Immature natural killer cell (primary cell): ENCODE measurements at regions not wholly inside any gene's neighbourhood (a gene's known extent, or its start where the extent isn't known, plus 50 kb on each side); places are given as distances from the start of the nearest gene placed in this dataset.
"Not testable (repeated sequence)": the region's sequence is repeated elsewhere in the genome, so short reads cannot be mapped to it uniquely, and the experiment has no call there.

Source experiments
- DNase-seq, 3 donors: peaks; one replicate each; pipeline ENCODE4 v3.0.0; 2022; ENCODE audit warnings: mixed read lengths in 1 of 3
- H3K27ac Mint-ChIP-seq, 6 donors: one replicate each; pipeline ENCODE4 v1.8.0; 2020; ENCODE audit warnings: mixed read lengths in 6 of 6, mild to moderate bottlenecking in 5 of 6, inconsistent platforms in 4 of 6, moderate library complexity in 3 of 6
- H3K27me3 Mint-ChIP-seq, 3 donors: one replicate each; pipeline ENCODE4 v1.8.0; 2020 to 2021; ENCODE audit warnings: low read depth in 3 of 3, mild to moderate bottlenecking in 3 of 3, mixed read lengths in 3 of 3, moderate library complexity in 3 of 3, inconsistent platforms in 1 of 3
- H3K36me3 Mint-ChIP-seq, 3 donors: one replicate each; pipeline ENCODE4 v1.8.0; 2020; ENCODE audit warnings: mixed read lengths in 3 of 3, inconsistent platforms in 2 of 3, mild to moderate bottlenecking in 2 of 3
- H3K4me1 Mint-ChIP-seq, 2 donors: one replicate each; pipeline ENCODE4 v1.8.0; 2020; ENCODE audit warnings: inconsistent platforms in 2 of 2, mild to moderate bottlenecking in 2 of 2, mixed read lengths in 2 of 2, moderate library complexity in 1 of 2
- H3K4me3 Mint-ChIP-seq, 5 donors: one replicate each; pipeline ENCODE4 v1.8.0; 2020; ENCODE audit warnings: mild to moderate bottlenecking in 5 of 5, mixed read lengths in 5 of 5, inconsistent platforms in 3 of 5, moderate library complexity in 3 of 5
- H3K9me3 Mint-ChIP-seq, 6 donors: one replicate each; pipeline ENCODE4 v1.8.0; 2020; ENCODE audit warnings: mild to moderate bottlenecking in 6 of 6, mixed read lengths in 6 of 6, inconsistent platforms in 4 of 6, moderate library complexity in 3 of 6

GRCh38 chr21:32956061-32956656 is 69.6 kb upstream of the OLIG2 start:
- H3K4me1 Mint-ChIP-seq, result peaks cover 12 to 27% of the 10 kb centered on the region in 2 donors
- no peaks in the 10 kb centered on the region for H3K9me3 Mint-ChIP-seq
- peaks cover 3 to 6% (median 3%) of the 10 kb centered on the region in 3 donors for H3K27me3 Mint-ChIP-seq
- peaks cover 0 to 10% (median 4%) of the 10 kb centered on the region in 3 donors for H3K36me3 Mint-ChIP-seq
- H3K4me3 Mint-ChIP-seq, result no peak overlapping the region
- H3K27ac Mint-ChIP-seq, result no peak overlapping the region
- no peak for DNase-seq

GRCh38 chr21:32957545-32957944 is 68.2 kb upstream of the OLIG2 start:
- Mint-ChIP-seq H3K4me1 (peaks cover 12 to 27% of the 10 kb centered on the region in 2 donors), H3K9me3 (no peaks in the 10 kb centered on the region), H3K4me3 (no peak overlapping the region), H3K36me3 (peaks cover 0 to 12% (median 5%) of the 10 kb centered on the region in 3 donors), H3K27me3 (peaks cover 4 to 5% (median 5%) of the 10 kb centered on the region in 3 donors), H3K27ac (no peak overlapping the region)
- DNase-seq, result no peak

- Mint-ChIP-seq H3K27me3 (peaks cover 3 to 5% (median 4%) of the 10 kb centered on the region in 3 donors), H3K4me1 (peaks cover 12 to 27% of the 10 kb centered on the region in 2 donors), H3K9me3 (no peaks in the 10 kb centered on the region), H3K27ac (no peak overlapping the region), H3K4me3 (no peak overlapping the region), H3K36me3 (peaks cover 0 to 12% (median 5%) of the 10 kb centered on the region in 3 donors)
- DNase-seq, result no peak
Measured at GRCh38 chr21:32958288-32959002, 67.3 kb upstream of the OLIG2 start.

GRCh38 chr21:32962268-32962667 is 63.5 kb upstream of the OLIG2 start:
- no peak overlapping the region for H3K4me3 Mint-ChIP-seq
- peaks cover 0 to 5% (median 5%) of the 10 kb centered on the region in 3 donors for H3K36me3 Mint-ChIP-seq
- H3K9me3 Mint-ChIP-seq, result peaks cover 0 to 3% (median 0%) of the 10 kb centered on the region in 6 donors
- DNase-seq, result no peak
- H3K27me3 Mint-ChIP-seq, result peaks cover 3 to 7% (median 4%) of the 10 kb centered on the region in 3 donors
- H3K27ac Mint-ChIP-seq, result no peak overlapping the region
- H3K4me1 Mint-ChIP-seq, result peaks cover 28 to 42% of the 10 kb centered on the region in 2 donors

GRCh38 chr21:32965129-32965680 is 60.5 kb upstream of the OLIG2 start:
- peaks cover 0 to 3% (median 0%) of the 10 kb centered on the region in 6 donors for H3K9me3 Mint-ChIP-seq
- H3K27ac Mint-ChIP-seq, result peak overlapping the region in 2 of 6 donors; percentile 28 to 59
- DNase-seq, result no peak
- peaks cover 0 to 5% (median 5%) of the 10 kb centered on the region in 3 donors for H3K36me3 Mint-ChIP-seq
- peaks cover 4 to 12% (median 7%) of the 10 kb centered on the region in 3 donors for H3K27me3 Mint-ChIP-seq
- H3K4me3 Mint-ChIP-seq, result peak overlapping the region; percentile 33 to 78 (median 73)
- H3K4me1 Mint-ChIP-seq, result peaks cover 27 to 40% of the 10 kb centered on the region in 2 donors

GRCh38 chr21:32966120-32966519 is 59.6 kb upstream of the OLIG2 start:
- Mint-ChIP-seq H3K4me3 (peak overlapping the region; percentile 37 to 83 (median 77)), H3K27ac (peak overlapping the region in 5 of 6 donors; percentile 13 to 74 (median 38))

GRCh38 chr21:32968103-32968502 is 57.6 kb upstream of the OLIG2 start:
- peaks cover 27 to 40% of the 10 kb centered on the region in 2 donors for H3K4me1 Mint-ChIP-seq
- H3K9me3 Mint-ChIP-seq, H3K4me3 Mint-ChIP-seq: not testable (repeated sequence)

More at GRCh38 chr21:32966120-32966519, 59.6 kb upstream of the OLIG2 start:
- peak; percentile 20 to 46 (median 35) for DNase-seq
- peaks cover 4 to 14% (median 7%) of the 10 kb centered on the region in 3 donors for H3K27me3 Mint-ChIP-seq
- H3K36me3 Mint-ChIP-seq, result peaks cover 0 to 2% (median 2%) of the 10 kb centered on the region in 3 donors
- peaks cover 0 to 3% (median 0%) of the 10 kb centered on the region in 6 donors for H3K9me3 Mint-ChIP-seq
- H3K4me1 Mint-ChIP-seq, result peaks cover 27 to 40% of the 10 kb centered on the region in 2 donors

GRCh38 chr21:32974653-32975052 is 51.1 kb upstream of the OLIG2 start:
- no peaks in the 10 kb centered on the region for H3K4me1 Mint-ChIP-seq
- peaks cover 0 to 2% (median 0%) of the 10 kb centered on the region in 6 donors for H3K9me3 Mint-ChIP-seq
- DNase-seq, result no peak
- H3K27ac Mint-ChIP-seq, result no peak overlapping the region
- no peaks in the 10 kb centered on the region for H3K36me3 Mint-ChIP-seq
- H3K27me3 Mint-ChIP-seq, result peaks cover 4 to 9% (median 6%) of the 10 kb centered on the region in 3 donors
- no peak overlapping the region for H3K4me3 Mint-ChIP-seq

More at GRCh38 chr21:32968103-32968502, 57.6 kb upstream of the OLIG2 start:
- peaks cover 3 to 11% (median 5%) of the 10 kb centered on the region in 3 donors for H3K27me3 Mint-ChIP-seq
- H3K27ac Mint-ChIP-seq, DNase-seq, H3K36me3 Mint-ChIP-seq: not testable (repeated sequence)

GRCh38 chr21:32975811-32976431 is 49.8 kb upstream of the OLIG2 start:
- Mint-ChIP-seq H3K27me3 (peaks cover 4 to 10% (median 4%) of the 10 kb centered on the region in 3 donors), H3K4me1 (no peaks in the 10 kb centered on the region), H3K36me3 (no peaks in the 10 kb centered on the region), H3K4me3 (no peak overlapping the region), H3K9me3 (peaks cover 0 to 2% (median 0%) of the 10 kb centered on the region in 6 donors), H3K27ac (peak overlapping the region in 1 of 6 donors; percentile 30)
- no peak for DNase-seq
